ENCODE measurements at regions not wholly inside any gene's neighbourhood (a gene's known extent, or its start where the extent isn't known, plus 50 kb on each side); places are given as distances from the start of the nearest gene placed in this dataset.

DNA sequence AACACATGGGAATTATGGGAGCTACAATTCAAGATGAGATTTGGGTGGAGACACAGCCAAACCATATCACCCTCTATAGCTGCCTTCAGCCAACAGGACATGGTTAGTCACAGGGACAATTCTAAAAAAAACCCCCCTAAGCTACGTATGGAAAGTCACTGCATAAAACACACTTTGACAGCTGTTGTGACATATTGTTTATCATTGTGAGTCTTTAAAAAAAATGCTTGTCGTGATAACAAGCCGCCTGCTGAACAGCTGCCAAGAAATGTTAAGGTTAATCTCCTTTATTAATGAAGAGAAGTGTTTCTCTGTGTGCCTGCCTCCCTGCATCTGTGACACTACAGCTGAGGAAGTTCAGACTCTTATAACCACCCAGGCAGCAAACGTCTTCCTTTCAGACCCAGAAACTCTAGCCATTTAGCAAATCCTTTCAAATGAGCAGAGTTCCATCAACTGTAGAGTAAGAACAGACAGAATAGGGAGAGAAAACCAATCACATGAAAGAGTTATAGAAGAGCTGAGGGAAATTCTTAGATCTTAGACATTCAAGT, 1459.6 kb upstream of the TMEM132C start:
- no TSS peak for BruUV-seq (replicated peaks)
- H3K4me2 ChIP-seq: no peak overlapping the region
- no peaks in the 10 kb centered on the region for H3K9me2 ChIP-seq (ENCODE audit: insufficient read depth)
- no peaks in the 10 kb centered on the region for H4K20me1 ChIP-seq (ENCODE audit: insufficient read depth)
- H3K27me3 ChIP-seq (ENCODE audit: insufficient read depth, low read depth): peaks cover 31% of the 10 kb centered on the region
- no peak for TF ChIP-seq EZH2 (IDR thresholded peaks at IDR 0.05; ENCODE audit: low read depth)
- no peak for TF ChIP-seq CTCF (conservative IDR thresholded peaks at IDR 0.05)
- intact Hi-C loops (cut with micrococcal nuclease; ENCODE audit: unreplicated experiment): no loop called here
- H3F3A ChIP-seq (ENCODE audit: insufficient read depth, low read depth): no peaks in the 10 kb centered on the region
- ChIA-PET CTCF (no interaction called here), POLR2A (ENCODE audit: unreplicated experiment) (no interaction called here)
- DNase-seq: no peak
- H3K4me1 ChIP-seq (replicated peaks; ENCODE audit: insufficient read depth): no peaks in the 10 kb centered on the region
- no peak overlapping the region for H3K27ac ChIP-seq
- no peaks in the 10 kb centered on the region for H3K36me3 ChIP-seq (ENCODE audit: low read depth)
- H3K79me2 ChIP-seq (ENCODE audit: low read depth): no peaks in the 10 kb centered on the region
- H3K4me3 ChIP-seq: no peak overlapping the region
- H3K9me3 ChIP-seq (ENCODE audit: insufficient read depth, low read depth): no peaks in the 10 kb centered on the region
- H2AFZ ChIP-seq: no peak overlapping the region

- no peaks in the 10 kb centered on the region for H4K20me1 ChIP-seq (ENCODE audit: insufficient read depth)
- no peak for DNase-seq
- no TSS peak for BruUV-seq (replicated peaks)
- no peak overlapping the region for H3K27ac ChIP-seq
- intact Hi-C loops (cut with micrococcal nuclease; ENCODE audit: unreplicated experiment): no loop called here
- H3K36me3 ChIP-seq (ENCODE audit: low read depth): no peaks in the 10 kb centered on the region
- TF ChIP-seq CTCF (conservative IDR thresholded peaks at IDR 0.05): no peak
- TF ChIP-seq EZH2 (IDR thresholded peaks at IDR 0.05; ENCODE audit: low read depth): no peak
- no peaks in the 10 kb centered on the region for H3K4me1 ChIP-seq (replicated peaks; ENCODE audit: insufficient read depth)
- H3K4me3 ChIP-seq: no peak overlapping the region
- no peaks in the 10 kb centered on the region for H3K9me2 ChIP-seq (ENCODE audit: insufficient read depth)
- no peaks in the 10 kb centered on the region for H3F3A ChIP-seq (ENCODE audit: insufficient read depth, low read depth)
- H2AFZ ChIP-seq: no peak overlapping the region
- H3K9me3 ChIP-seq (ENCODE audit: insufficient read depth, low read depth): no peaks in the 10 kb centered on the region
- ChIA-PET POLR2A (ENCODE audit: unreplicated experiment) (no interaction called here), CTCF (no interaction called here)
- peaks cover 40% of the 10 kb centered on the region for H3K27me3 ChIP-seq (ENCODE audit: insufficient read depth, low read depth)
- no peaks in the 10 kb centered on the region for H3K79me2 ChIP-seq (ENCODE audit: low read depth)
- no peak overlapping the region for H3K4me2 ChIP-seq
Observed at GRCh38 chr12:126811391-126811790, 1455.6 kb upstream of the TMEM132C start.

- DNase-seq: no peak
- H3K4me3 ChIP-seq: no peak overlapping the region
- no peaks in the 10 kb centered on the region for H4K20me1 ChIP-seq (ENCODE audit: insufficient read depth)
- H3K79me2 ChIP-seq (ENCODE audit: low read depth): no peaks in the 10 kb centered on the region
- no peak overlapping the region for H2AFZ ChIP-seq
- CTCF ChIA-PET: no interaction called here
- no peaks in the 10 kb centered on the region for H3K4me1 ChIP-seq (replicated peaks; ENCODE audit: insufficient read depth)
- no peaks in the 10 kb centered on the region for H3K27me3 ChIP-seq (ENCODE audit: insufficient read depth, low read depth)
- H3F3A ChIP-seq (ENCODE audit: insufficient read depth, low read depth): no peaks in the 10 kb centered on the region
- no peak overlapping the region for H3K27ac ChIP-seq
- H3K9me3 ChIP-seq (ENCODE audit: insufficient read depth, low read depth): peaks cover 5% of the 10 kb centered on the region; the same call in 1 of the 2 replicates
- no peaks in the 10 kb centered on the region for H3K9me2 ChIP-seq (ENCODE audit: insufficient read depth)
- POLR2A ChIA-PET (ENCODE audit: unreplicated experiment): no interaction called here
- TF ChIP-seq CTCF (conservative IDR thresholded peaks at IDR 0.05) (no peak), EZH2 (IDR thresholded peaks at IDR 0.05; ENCODE audit: low read depth) (no peak)
- no peak overlapping the region for H3K4me2 ChIP-seq
- BruUV-seq (replicated peaks): no TSS peak
- intact Hi-C loops (cut with micrococcal nuclease; ENCODE audit: unreplicated experiment): no loop called here
- H3K36me3 ChIP-seq (ENCODE audit: low read depth): no peaks in the 10 kb centered on the region
Observed at GRCh38 chr12:126819554-126819953, 1447.4 kb upstream of the TMEM132C start.
